Glomerular endothelial cell (primary cell): ENCODE measurements at regions not wholly inside any gene's neighbourhood (a gene's known extent, or its start where the extent isn't known, plus 50 kb on each side); places are given as distances from the start of the nearest gene placed in this dataset.
"Not testable (repeated sequence)": the region's sequence is repeated elsewhere in the genome, so short reads cannot be mapped to it uniquely, and the experiment has no call there.

Experiments used
- DNase-seq: peaks from one replicate; pipeline ENCODE4 v3.0.0-alpha.2; 2011; ENCODE audit warnings: low read depth, low spot score; ENCODE audit errors: extremely low read depth

DNA sequence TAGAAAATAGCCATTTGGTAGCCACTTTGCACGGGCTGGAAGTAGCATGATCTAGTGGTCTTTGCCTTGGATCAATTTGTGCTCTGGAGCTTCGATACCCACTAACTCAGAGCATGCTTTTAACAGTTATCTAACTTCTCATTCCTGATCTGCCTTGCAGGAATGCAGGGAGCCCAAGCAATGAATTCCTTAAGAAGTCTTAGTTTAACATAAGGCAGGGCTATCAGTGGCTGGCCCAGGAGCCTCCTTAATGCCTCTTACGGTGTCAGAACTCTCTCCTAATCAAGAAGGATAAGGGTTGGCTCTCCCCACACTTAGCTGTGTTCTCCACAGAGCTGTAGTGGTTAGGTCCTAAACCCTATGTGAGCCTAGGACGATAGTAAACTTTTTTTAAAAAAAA, 95.8 kb upstream of the TBCA start:
- DNase-seq = no peak

DNA sequence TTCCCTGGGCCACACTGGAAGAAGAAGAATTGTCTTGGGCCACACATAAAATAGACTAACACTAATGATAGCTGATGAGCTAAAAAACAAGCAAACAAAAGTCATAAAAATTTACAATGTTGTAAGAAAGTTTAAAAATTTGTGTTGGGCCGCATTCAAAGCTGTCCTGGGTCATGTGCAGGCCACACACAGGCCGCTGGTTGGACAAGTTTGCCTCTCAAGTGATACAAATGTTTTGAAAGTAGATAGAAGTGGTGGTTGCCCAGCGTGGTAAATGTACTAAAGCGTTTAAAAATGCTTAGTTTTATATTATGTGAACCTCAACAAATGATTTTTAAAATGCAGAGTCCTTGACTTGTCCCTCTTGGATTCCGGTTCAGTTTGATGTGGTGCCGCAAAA, 94.9 kb upstream of the TBCA start:
- no peak for DNase-seq

DNA sequence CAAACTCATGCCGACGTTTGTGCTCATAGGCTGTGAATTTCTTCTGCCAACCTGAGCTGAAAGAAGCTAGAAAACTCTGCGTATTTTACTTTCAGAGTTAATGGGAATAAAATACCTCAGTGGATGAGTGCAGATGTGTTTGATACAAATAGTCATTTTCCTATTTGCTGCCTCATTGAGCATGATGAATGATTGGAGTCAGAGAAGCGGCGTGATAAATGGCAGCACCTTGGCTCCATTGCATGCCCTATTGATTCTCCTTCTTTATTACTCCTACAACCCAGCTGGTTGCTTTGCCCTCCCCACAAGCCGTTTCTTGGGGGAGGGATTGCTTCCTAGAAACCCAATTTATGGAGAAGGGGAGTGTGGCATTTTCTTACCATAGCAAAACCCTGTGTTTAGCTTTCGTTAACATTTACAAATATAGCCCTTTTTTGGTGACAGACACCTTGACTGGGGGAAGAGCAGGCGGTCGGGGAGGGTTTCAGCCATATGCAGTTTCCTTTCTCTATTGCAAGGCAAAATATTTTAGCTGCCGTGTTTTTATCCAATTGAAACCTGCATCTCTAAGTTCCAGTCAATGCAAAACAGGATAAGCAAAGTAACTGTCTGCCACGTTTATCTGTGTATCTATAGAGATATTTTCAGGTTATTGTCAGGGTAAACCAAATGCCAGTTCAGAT, 93.1 kb upstream of the TBCA start:
- no peak for DNase-seq

DNA sequence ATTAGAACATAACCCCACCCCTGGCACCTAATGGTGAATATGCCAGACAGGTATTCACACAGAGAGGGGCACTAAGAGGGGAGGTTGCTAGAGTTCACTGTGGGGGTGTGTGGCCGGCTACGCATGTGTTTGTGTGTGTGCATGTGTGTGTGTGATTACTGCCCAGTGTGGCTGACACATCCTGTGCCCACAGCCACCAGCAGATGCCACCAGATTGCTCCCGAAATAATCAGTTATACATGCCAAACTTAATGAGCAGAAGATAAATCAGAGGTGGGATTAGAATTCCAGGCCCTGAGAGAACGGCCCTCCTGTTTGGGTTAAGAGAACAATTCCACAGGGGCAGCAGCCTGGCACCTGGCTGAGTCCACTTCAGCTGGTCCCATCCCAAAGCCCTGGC, 91.8 kb upstream of the TBCA start:
- DNase-seq = no peak

DNA sequence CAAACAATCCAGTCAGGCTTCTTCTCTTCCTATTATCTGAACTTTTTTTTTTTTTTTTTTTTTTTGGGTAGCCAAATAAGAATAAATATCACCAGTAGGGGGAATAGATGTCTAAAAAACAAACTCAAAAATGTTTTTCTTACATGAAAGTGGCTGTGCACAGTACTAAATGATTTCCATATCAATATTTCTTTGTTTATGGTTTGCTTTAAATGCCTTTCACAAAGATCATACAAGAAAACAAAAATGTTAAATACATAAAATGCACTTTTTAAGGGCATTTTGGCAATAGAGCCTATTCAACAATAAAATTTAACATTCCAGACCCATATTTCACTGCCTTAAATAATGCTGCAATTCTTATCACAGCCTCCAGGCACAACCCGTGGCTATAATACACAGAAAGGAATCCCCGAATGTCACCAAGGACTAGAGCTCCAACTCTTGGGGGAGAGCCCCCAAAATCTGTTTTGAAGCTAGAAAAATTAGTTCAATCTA, 91.1 kb upstream of the TBCA start:
- DNase-seq = no peak

DNA sequence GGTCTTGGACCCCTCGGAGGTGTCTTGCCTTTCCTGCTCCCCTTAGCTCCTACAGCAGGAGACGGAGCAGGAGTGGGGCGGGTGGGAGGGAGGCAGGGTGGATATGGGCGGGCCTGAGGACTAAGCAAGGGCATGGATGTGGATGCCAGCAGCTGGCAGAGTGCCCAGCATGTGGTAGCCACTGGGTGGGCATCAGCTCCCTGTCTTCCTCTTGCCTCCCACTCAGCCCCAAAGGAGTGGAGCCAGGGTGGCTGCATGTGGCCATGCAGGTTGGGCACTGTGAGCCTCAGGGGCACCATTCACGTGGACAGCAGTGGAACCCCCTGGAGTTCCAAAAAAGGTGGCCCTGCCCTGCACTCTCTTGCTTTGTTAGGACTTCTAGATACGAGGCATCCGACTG, 90.1 kb upstream of the TBCA start:
- DNase-seq = no peak

DNA sequence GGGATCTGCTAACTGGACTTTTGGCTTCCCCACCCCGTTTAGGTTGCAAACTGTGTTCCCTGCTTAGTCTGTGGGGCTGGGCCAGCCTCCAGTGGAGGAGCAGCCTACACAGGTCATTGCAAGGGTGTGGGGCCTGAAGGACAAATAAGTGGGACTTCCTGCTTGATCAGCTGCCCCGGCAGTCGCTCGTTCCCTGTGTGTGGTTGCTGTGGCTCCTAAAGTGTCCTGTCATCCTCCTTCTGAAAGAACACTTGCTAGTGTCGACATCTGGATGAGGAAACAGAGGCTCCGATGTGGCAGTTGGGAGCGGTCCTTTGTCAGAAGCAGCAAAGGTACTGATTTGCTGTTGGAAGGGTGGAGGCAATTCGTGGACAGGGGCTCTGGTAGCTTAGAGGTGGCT, 88.9 kb upstream of the TBCA start:
- no peak for DNase-seq

DNA sequence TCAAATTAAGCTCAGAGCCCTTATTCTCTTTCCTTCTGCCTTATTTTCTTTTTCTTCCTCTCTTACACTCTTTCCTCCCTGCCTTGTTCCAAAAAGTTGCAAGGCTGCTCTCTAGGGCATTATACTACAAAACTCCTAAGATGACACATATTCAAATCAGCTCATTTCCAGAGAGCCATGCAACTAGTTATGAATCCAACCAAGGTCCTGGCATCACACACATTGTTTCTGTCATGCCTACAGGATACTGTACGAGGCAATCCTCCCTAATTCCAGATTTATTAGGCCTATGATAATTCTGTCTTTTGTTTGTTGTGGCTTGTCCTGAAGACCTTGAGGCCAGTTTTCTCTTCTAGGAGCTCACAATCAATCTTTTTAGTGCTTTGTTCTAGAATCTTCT, 87.0 kb upstream of the TBCA start:
- DNase-seq = no peak

DNA sequence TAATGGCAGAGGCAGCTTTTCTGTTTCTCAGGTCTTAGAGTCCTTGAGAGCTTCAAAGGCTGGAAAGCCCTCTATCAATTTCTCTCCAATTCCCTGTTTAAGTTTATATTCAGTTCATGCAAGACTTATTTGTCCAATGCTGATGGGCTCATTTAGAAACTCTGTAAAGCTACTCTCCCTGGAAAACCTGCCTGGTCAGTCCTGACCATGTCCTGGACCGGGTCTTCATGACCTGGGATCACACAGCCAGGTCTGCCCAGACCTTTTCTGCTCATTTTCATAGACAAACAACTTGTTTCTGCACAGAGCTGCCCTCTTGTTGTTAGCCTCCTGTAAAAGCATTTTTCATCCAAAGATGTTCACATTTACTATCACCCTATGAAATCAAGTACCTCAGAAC, 85.4 kb upstream of the TBCA start:
- DNase-seq = no peak

DNA sequence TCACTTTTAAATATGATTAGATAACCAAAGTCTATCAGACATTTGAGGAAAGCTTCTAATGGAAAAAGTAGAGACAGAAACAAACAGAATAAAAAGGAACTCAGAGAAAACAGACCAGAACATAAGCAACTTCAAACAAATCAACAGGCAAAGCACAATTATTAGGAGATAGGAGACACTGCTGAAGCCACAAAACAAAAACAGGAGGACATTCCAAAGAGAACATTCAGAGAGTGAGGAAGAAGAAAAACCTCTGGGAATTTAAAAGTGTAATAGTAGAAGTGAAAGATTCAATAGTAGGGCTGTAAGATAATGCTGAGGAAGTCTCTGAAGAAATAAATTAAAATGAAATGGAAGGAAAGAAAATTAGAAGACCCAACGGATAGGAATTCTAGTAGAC, 83.2 kb upstream of the TBCA start:
- DNase-seq = no peak

DNA sequence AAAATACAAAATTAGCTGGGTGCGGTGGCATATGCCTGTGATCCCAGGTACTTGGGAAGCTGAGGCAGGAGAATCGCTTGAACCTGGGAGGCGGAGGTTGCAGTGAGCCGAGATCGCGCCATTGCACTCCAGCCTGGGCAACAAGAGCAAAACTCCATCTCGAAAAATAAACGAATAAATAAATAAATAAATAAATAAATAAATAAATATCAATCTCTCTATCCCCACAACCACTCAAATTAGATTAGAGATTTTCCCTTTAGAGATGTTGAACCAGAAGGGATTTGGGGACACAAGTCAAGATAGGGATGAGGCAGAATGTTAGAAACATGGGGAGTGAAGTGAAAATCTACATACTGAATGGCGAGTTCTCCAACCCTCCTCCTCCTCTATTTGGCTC, 82.5 kb upstream of the TBCA start:
- not testable (repeated sequence) for DNase-seq

DNA sequence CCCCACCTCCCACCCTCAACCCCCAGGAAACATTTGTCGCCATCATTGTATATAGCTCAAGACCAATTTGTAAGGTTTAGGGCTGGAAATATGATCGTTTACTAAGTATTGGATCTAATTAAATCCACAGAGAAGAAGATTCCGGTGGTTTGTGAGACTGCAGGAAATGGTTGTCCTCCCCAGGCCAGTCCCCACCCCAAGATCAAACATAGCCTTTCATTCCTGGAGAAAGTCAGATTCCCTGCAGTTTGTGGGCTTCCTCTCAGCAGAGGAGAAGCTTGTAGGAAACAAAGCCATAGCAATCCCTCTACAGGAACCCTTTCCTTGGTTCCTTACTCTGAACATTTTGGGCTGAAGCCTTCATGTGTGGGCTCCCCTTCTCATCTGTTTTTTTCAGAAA, 79.2 kb upstream of the TBCA start:
- DNase-seq = no peak

DNA sequence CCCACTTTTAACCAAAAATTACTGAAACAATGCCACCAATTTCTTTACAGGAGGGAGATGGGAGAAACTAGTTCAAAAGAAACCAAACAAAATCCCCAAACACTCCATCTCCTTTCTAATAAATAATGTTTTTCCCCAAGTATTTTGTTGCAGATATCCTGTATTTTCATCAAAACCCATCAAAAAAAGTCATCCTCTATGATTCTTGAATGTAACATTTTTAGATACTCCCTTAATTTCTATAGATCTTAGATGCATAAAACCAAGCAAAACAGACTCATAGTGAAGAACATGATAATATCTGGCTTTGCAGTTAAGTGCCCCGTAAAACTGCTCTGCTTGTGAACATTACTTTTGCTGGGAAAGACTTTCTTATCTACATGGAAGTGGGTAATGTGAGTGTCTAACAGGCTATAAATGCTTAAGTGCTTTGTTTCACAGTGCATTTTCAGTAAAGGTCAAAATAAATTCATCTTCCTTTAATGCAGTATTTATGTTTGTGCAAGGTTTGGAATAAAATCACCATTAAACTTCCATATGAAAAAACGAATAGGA, 77.3 kb upstream of the TBCA start:
- DNase-seq = no peak

DNA sequence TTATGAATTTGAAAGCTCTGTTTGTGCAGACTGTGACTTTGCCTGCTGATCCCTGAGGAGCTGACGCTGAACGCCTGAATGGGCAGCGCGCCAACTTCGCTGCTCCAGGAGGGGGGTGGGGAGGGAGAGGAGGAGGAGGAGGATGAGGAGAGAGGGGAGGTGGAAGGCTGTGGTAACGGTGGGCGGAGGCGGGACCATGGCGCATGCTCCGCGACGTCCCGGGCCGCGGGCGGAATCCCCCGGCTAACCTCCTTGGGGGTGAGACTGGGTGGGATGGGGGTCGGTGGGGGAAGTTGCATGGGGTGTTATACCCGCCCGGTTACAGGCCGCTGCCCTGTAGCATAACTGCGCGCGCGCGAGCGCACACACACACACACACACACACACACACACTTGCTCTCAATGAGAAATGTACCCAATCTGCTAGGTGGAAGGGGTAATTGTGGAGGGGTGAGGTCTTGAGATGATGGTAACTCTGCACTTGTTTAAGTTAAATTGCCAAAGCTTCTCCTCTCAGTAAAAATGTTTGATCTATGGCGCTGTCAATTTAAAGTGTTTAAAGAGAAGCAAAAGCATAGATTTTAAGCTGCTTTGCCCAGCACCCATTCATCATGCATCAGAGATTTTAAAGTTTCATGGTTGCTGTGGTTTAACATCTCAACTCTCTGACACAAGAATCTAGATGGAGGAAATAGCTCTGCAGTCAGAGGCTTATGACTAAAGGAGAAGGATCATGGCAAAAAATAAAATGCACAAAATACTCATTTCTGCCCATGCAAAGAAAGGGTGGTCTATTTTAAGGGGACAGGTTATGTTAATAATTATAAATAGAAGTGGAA, 76.6 kb upstream of the TBCA start:
- DNase-seq = no peak

DNA sequence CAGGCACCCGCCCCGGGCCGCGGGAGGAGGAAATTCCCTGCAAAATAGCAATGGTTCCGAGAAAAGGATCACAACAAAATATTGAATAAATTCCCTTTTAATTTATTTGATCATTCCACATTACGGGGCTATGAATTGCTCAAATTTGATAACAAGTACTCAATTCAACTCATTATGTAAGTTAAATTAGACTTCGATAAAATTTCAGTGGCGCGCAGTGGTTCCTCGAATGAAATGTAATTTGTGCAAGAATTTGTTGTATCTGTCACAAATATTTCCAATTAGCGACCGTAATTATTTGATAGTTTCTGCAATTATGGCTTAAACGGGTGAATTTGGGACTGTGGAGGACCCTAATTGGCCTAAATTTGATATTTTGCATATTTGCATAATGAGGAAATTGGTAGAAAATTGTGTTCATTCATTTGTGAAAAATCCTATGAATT, 76.0 kb upstream of the TBCA start:
- no peak for DNase-seq

DNA sequence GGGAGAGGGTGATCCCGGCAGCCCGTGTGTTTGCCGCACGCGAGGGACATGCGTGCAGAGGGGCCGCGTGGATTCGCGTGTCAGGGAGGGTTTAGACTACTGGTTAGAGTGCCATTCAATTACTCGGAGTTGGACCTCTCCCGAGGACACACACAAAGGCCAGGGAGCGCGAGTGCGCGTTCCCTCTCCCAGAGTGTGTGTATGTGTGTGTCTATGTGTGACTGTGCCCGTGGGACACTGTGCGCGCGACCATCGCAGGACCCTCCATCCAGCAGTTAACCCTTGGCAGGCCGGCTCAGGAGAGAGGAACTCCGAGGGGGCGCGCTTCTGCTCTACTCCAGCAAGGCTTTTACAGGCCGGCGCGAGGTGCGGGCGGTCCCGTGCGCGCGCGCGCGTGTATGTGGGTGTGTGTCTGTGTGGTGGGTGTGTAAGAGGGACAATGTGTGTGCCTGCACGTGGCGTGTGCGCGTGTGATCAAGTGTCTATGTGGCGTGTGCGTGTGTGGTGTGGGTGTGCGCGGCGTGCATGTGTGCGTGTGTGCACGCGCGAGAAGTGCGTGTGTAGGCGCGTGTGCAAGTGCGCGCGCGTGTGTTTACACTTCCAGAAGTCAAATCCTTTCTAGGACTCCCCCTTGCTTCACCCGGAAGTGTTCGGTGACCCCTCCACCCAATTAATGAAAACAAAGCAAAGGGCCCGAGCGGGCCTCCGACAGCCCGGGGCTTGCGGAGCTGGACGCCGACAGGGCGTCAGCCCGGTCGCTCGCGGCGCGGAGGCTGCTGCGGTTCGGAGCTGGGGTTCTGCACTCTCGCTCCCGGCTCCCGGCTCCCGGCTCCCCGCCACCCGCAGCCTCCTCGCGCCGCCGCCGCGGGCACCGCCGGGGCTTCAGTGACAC, 75.3 kb upstream of the TBCA start:
- DNase-seq = no peak

DNA sequence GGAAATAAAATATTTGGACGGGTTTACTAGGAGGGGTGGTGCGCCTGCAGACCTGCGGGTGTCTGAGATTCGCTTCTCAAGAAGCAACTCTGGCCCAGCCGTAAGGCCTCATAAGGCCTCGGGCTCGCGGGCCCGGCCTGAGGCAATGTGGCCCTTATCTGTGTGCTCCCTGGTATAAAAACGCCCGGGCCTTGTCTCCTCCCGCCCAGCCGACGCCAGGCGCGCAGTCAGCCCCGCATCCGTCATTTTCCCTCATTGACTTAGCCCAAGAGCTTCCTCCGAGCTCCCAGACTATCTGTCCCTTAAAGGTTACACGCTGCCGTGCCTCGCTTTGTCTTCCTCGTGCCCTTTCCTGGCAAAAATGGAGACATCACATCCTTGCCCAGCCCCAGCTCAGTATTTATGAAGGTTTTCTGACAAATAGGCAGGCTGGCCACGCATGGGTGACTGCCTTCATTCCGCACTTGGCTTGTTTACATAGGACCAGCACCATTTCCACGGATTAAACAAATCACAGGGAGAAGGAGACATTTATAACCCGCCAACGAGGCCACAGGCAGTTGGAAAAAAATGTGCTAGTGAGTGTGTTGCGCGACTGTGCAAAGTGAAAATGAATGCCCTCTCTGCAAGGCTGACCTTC, 74.5 kb upstream of the TBCA start:
- no peak for DNase-seq

DNA sequence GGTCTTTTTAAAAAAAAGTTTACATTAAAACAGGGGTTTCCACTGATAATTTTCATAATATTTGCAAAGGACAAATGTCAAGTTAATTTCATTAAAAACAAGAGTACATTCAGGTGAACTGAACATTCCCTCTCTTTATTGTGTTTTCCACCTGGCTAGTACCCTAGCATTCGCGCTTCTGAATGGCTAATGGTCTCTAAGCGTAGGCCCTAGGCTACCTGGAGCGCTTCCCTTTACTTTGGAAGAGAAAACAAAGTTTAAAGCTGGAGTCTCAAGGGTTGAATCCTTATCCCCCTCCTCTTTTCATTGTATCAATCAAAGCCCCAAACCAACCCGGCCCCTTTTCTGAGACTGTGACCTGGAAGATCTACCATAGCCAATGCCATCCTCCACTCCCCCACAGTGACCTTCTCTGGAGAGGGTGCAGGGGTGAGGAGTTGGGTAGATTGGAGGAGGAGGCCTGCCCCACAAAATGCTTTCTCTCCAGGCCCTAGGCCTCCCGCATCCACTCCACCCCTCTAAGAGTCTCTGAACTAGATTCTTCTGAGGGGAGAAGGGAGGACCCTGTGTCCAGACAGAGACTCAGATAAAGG, 73.3 kb upstream of the TBCA start:
- no peak for DNase-seq

DNA sequence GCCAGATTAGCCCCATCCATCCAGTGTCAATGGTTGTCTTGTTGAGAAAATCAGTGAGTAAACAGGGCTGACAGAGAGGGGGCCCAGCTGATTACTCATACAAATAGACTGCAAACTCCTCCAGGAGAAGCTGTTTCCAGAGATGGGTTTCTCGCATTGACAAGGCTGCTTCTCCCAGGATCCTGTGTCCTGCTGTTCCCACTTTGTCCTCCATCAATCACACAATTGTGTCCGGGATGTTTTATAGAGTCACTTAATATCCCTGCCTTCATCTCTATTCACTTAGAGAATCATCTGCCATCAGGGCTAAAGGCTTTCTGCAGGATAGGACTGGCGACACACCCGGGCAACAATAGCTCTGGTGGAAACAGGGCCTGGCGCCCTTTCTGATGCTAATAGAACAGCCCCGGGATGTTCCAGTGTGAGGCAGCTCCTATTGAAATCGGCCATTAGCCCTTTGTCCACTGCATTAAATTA, 71.7 kb upstream of the TBCA start:
- no peak for DNase-seq

DNA sequence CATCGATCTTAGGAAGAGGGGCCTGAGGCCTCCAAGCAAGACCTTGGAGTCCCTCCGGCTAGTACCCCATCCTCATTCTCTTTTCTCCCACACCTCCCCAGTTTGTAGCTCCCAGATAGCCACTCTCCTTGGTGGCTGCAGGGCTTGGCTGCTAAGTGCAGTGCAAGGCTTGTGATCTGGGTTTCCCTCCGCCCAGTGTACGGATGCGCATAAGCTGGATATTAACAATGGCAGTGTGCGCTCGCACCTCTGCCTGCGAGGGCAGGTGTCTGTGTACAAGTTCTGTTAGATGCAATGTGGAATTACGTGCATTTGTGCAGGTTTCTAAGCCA, 71.0 kb upstream of the TBCA start:
- no peak for DNase-seq
